Activated CD4-positive, CD25-positive, alpha-beta regulatory T cell treated with anti-CD3 and anti-CD28 coated beads, Interleukin-2, amount 50 U/mL, for 24 hours (primary cell): ENCODE measurements at regions not wholly inside any gene's neighbourhood (a gene's known extent, or its start where the extent isn't known, plus 50 kb on each side); places are given as distances from the start of the nearest gene placed in this dataset.

ENCODE experiments used
- ATAC-seq, 2 donors: fragments of 150-1000 bp; cut with Tn5 transposase; one replicate each; pipeline ENCODE4 v1.10.0; 2021; ENCODE audit warnings: mild to moderate bottlenecking in 1 of 2, moderate library complexity in 1 of 2

DNA sequence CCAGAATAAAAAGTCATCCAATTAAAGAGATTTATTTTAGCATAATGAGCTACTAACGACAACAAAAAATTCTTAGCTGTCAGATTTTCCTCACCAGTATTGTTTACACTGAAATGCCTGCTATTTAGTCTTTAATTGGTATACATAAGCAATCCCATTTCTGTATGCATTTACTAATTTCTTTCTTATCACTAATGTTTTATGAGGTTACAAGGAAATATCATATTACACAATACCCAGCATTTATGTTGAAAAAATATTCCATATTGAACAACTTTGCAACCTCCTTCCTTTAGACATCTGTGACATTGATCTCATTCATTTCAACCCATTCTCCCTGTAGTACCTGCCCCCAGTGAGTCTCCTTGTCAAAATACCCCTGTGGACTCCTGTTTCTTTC is 135.4 kb downstream of the SLITRK6 start:
- ATAC-seq, result no peak

GRCh38 chr13:85662186-85662585 is 137.0 kb downstream of the SLITRK6 start:
- ATAC-seq, result no peak

DNA sequence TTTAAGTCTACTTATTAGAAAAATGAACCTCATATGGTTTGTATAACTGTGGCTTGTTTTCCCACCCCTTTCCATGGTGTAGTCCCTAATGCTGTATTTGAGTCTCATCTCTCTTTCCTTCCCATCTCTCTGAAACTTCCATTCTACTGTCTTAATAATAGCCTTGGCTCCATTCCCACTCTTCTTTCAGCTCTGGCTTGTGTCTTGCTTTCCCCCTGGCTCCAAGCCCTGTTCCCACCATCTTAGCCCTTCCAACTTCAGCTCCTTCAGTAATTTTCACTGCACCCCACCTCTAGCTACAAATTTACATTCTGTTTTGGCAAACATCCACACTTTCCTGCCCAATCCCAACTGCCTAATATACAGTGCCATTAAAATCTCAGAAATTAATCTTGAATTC is 137.5 kb downstream of the SLITRK6 start:
- no peak for ATAC-seq

- ATAC-seq, result no peak
Observed at GRCh38 chr13:85659493-85659892, 139.7 kb downstream of the SLITRK6 start.

GRCh38 chr13:85657942-85658341 is 141.3 kb downstream of the SLITRK6 start:
- ATAC-seq, result no peak

GRCh38 chr13:85655040-85655439 is 144.2 kb downstream of the SLITRK6 start:
- ATAC-seq, result no peak

DNA sequence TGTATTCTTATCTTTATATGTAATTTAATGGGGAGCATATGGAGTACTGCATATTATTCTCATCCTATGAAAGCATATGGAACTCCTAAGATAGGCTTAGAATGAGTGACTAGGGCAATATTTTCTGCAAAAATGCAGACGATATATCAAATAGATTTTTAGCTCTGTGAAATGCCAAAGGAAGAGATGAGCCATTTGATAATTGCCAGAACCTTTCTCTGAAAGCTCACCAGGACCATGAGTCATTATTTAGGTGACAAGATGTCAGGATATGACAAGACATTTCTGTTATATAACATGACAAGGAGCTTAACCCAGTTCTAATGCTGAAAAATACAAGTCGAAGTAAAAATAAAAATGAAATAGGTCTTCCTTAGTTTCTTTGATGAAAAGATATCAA is 145.0 kb downstream of the SLITRK6 start:
- ATAC-seq, result no peak

- no peak for ATAC-seq
Observed at GRCh38 chr13:85653681-85654080, 145.5 kb downstream of the SLITRK6 start.

DNA sequence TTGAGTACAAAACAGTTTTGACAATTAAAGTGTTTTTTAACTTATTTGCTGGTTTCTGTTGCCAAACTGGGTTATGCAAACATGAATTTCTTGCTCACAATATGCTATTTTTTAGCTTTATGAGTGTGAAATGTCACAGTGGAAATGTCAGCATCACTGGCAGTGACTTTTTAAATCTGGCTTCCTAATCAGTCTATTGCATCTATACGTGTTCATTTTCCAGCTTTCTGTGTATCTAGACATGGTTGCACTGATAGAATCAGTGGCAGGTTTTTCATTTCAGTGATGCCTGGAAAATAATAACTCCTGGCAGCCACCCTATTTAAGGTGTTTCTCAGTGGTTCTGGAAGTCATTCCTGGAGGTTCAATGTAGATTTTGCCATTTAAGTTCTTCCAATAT is 146.7 kb downstream of the SLITRK6 start:
- no peak for ATAC-seq

GRCh38 chr13:85651440-85651839 is 147.8 kb downstream of the SLITRK6 start:
- no peak for ATAC-seq

DNA sequence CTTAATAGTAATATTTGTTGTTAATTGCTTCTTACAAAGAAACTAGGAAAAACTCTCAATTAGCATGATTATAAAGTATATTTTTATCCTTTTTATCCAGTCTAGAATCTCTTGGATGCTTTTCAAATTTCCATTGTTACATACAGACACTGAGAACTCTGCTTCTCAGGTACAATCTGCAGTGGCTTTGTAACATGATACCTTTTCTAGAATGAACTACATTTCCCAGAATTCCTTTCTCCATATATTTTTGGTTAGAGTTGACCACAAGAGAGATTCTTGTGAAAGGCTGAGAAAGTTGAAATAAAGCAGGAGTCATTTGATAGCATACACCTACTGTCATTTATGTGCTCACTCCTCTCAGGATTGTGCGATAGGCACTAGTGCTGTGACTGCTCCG is 148.6 kb downstream of the SLITRK6 start:
- no peak for ATAC-seq

- no peak for ATAC-seq
Observed at GRCh38 chr13:85640727-85641126, 158.5 kb downstream of the SLITRK6 start.

DNA sequence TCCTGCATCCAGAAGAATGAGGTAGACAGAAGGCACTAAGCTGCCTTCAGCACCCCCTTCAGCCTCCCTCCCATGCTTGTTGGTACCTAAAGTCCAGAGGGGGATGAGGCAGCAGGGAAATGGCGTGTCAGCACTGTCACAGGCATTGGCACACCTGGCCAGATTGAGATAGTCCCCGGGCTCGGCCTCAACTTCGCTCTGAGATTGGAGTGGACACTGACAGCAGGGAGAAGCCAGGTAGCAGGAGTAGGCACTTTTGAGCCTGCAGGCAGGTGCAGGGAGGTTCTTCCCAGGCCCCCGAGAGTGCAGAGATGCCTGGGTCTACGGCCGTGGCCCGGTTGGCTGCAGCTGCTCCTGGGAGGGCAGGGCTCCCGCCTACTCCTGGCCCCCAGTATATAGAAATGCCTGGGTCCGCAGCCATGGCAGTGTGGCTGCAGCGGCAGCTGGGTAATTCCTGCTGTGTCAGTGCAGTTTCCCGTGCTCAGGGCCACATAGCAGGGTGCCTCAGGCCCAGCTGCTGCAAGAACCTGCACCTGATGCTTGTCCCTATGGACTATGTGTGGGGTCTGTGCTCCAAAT is 160.3 kb downstream of the SLITRK6 start:
- no peak for ATAC-seq

DNA sequence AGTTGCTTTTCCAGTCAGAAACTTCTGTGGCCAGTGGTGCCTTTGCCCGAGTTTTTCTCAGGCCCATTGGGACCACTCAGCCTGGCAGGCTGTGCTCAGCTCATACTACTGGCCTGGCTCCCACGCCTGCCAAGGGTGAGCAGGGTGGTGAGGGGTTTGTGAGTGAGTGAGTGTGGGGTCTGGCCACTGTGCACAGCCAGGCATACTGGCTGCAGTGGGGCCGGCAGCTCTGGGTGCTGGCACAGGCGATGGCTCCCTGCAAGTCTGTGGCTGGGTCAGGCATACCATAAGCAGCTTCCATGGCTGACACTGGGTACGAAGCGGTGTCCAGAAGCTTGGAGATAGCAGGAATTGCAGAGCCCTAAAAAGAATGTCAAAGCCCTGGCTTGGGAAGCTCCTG is 161.0 kb downstream of the SLITRK6 start:
- no peak for ATAC-seq

- no peak for ATAC-seq
Observed at GRCh38 chr13:85632526-85633195, 166.6 kb downstream of the SLITRK6 start.

DNA sequence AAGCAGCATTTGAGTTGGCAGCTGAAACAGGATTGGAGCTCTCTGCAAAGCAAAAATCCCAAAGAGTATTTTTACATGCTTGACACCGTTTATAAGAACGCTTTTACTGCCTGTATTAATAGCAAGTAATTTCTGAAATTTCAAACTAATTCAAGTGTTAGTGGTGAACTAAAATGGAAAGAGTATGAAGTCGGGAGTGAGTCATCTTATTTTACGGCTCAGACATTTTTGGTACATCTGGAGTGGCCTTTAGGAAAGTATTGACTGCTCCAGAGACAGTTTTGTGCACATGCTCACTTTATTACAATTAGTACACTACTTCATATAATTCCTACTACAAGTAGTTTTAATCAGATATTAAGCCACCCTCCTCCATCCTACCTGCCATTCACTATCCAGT is 167.4 kb downstream of the SLITRK6 start:
- ATAC-seq, result no peak

GRCh38 chr13:85626603-85627002 is 172.6 kb downstream of the SLITRK6 start:
- ATAC-seq, result no peak

DNA sequence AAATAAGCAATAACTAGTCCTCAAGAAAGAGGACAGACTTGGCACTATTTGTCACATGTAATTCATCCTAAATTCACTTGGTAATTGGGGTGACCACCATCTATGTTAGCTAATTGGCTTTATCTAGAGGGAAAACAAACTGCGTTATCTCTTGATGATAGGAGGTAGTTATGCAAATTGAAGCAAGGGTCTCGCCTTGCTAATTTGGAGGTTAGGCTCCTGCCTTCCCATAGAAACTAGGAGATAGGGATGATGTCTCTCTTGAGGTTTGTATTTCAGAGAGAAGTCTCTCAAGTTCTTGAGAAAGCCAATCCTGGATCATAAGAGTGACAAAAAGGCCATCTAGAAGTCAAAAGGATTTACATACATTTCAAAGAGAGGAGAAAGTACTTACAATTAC is 179.9 kb downstream of the SLITRK6 start:
- ATAC-seq, result no peak

- ATAC-seq, result no peak
Observed at GRCh38 chr13:85618521-85618920, 180.7 kb downstream of the SLITRK6 start.

DNA sequence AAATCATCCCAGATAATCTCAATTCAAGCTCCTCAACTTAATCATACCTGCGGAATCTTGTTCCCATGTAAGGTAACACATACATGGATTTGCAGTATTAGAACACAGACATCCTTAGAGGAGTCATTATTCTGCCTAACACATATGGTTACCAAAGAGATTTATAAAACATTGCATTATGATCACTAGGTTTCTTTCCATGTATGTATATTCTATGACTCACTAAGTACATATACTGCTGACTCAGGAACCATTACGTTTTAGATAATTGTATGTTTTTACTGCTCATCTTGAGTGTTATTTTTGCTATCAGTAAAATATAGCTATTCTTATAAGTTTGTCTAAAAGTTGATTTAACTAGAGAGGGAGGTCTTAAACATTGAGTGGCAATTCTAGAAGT is 182.9 kb downstream of the SLITRK6 start:
- ATAC-seq, result no peak

DNA sequence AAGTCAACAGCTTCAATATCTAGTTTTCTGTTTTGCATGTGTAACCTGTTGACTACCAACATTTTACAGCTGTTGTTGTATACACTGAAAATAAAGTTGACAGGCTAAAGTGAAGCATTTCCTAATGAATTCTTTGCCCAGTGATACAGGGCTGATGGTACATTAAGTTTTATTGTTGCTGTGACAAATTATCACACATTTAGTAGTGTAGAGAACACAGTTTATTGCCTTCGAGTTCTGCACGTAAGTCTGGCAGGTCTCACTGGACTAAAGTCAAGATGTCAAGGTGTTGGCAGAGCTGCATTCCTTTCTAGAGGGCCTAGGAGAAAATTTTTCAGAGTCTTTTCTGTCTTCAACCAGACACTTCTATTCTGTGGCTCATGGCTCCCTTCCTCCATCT is 184.2 kb downstream of the SLITRK6 start:
- no peak for ATAC-seq

GRCh38 chr13:85610024-85610423 is 189.2 kb downstream of the SLITRK6 start:
- no peak for ATAC-seq

- no peak for ATAC-seq
Observed at GRCh38 chr13:85608255-85608829, 190.9 kb downstream of the SLITRK6 start.

GRCh38 chr13:85603735-85604134 is 195.5 kb downstream of the SLITRK6 start:
- no peak for ATAC-seq

DNA sequence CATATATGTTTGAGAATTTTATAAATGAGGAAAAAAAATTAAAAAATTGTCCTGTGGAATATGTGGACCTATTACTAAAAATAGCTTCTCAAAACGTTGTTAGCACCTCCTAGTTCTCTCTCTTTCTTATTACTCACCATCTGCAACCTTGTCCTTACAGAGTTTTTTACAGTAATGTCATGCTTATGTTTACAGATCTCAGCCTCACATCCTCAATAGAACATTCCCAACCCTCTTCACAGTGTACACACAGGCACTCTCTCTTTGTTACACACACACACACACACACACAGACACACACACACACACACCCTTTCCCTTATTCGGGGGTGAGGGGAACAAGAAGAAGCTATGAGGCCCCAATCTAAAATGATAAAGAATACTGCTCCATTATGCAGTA is 197.7 kb downstream of the SLITRK6 start:
- ATAC-seq, result no peak
